GM10248 (cell line): ENCODE measurements at regions not wholly inside any gene's neighbourhood (a gene's known extent, or its start where the extent isn't known, plus 50 kb on each side); places are given as distances from the start of the nearest gene placed in this dataset.

Experiments
- CTCF ChIA-PET: fragments of 300-600 bp; sonication (Branson Sonifier 250); formaldehyde crosslinking; extraction: SDS; loops from one replicate; lab custom pipeline; 2021; ENCODE audit warnings: antibody characterized with exemption; lab: Yijun Ruan, JAX
- POLR2A ChIA-PET: fragments of 350-650 bp; sonication (Branson Sonifier 250); formaldehyde crosslinking; extraction: SDS; loops from one replicate; lab custom pipeline; 2020; ENCODE audit warnings: antibody characterized with exemption; lab: Yijun Ruan, JAX
- DNase-seq: peaks from one replicate; pipeline ENCODE4 v3.0.0; 2012; ENCODE audit errors: extremely low spot score
- CTCF ChIP-seq: IDR thresholded peaks from 2 replicates; pipeline ENCODE4 v1.5.1; 2012; ENCODE audit warnings: mild to moderate bottlenecking, low read depth; ENCODE audit errors: extremely low read depth, missing control alignments, control extremely low read depth

GRCh38 chr1:117682372-117682771, 76.5 kb downstream of the TENT5C start:
- CTCF ChIA-PET = interaction anchor here (1.0 to 2.9 kb wide), 6 partner anchors 8 to 147 kb away, joined by 3 to 9 read pairs (median 6); no protein-coding TSS in a partner anchor
- POLR2A ChIA-PET = no interaction called here
- DNase-seq = no peak
- no peak for TF ChIP-seq CTCF

GRCh38 chr1:117683571-117684285, 77.9 kb downstream of the TENT5C start:
- no peak for DNase-seq
- CTCF ChIA-PET = interaction anchor here (1.1 to 2.1 kb wide), 3 partner anchors 9 to 149 kb away, joined by 3 to 7 read pairs (median 3); no protein-coding TSS in a partner anchor

GRCh38 chr1:117685936-117686806, 80.3 kb downstream of the TENT5C start:
- TF ChIP-seq CTCF = no peak
- CTCF ChIA-PET = interaction anchor here (0.7 to 1.9 kb wide), 4 partner anchors 8 to 151 kb away, joined by 3 to 5 read pairs (median 4); no protein-coding TSS in a partner anchor
- POLR2A ChIA-PET = no interaction called here
- DNase-seq = no peak

More at GRCh38 chr1:117683571-117684285, 77.9 kb downstream of the TENT5C start:
- POLR2A ChIA-PET = no interaction called here
- TF ChIP-seq CTCF = no peak

- CTCF ChIA-PET = interaction anchor here (1.5 to 1.9 kb wide), 2 partner anchors 12 to 152 kb away, joined by 3 to 5 read pairs; no protein-coding TSS in a partner anchor
- POLR2A ChIA-PET = no interaction called here
Observed at GRCh38 chr1:117686907-117687306, 81.1 kb downstream of the TENT5C start.

GRCh38 chr1:117689997-117690625, 84.3 kb downstream of the TENT5C start:
- no peak for DNase-seq
- CTCF ChIA-PET = interaction anchor here (1.1 to 1.9 kb wide), 5 partner anchors 9 to 346 kb away, joined by 3 to 8 read pairs (median 4); no protein-coding TSS in a partner anchor
- POLR2A ChIA-PET = no interaction called here
- TF ChIP-seq CTCF = no peak

More at GRCh38 chr1:117686907-117687306, 81.1 kb downstream of the TENT5C start:
- no peak for TF ChIP-seq CTCF
- no peak for DNase-seq

- POLR2A ChIA-PET = no interaction called here
- DNase-seq = no peak
- TF ChIP-seq CTCF = no peak
- CTCF ChIA-PET = no interaction called here
Observed at GRCh38 chr1:117691942-117692341, 86.1 kb downstream of the TENT5C start.
